Spinal cord (tissue), 9 donors: ENCODE measurements at regions not wholly inside any gene's neighbourhood (a gene's known extent, or its start where the extent isn't known, plus 50 kb on each side); places are given as distances from the start of the nearest gene placed in this dataset.

Source experiments
- DNase-seq, 6 donors: peaks; one replicate each; pipeline versions ENCODE4 v3.0.0 to v3.0.0-alpha.2; 2013 to 2015; ENCODE audit warnings: low spot score in 6 of 6, low read depth in 4 of 6
- H3K27ac ChIP-seq: one replicate; pipeline ENCODE4 v1.5.1; 2013; ENCODE audit warnings: low read depth, low read length, control low read depth
- H3K27me3 ChIP-seq: one replicate; pipeline ENCODE4 v1.6.1; 2013; ENCODE audit warnings: low read length; ENCODE audit not compliant: control insufficient read depth, insufficient read depth
- H3K36me3 ChIP-seq: one replicate; pipeline ENCODE4 v1.6.1; 2013; ENCODE audit warnings: low read length; ENCODE audit not compliant: control insufficient read depth, insufficient read depth
- H3K4me1 ChIP-seq: one replicate; pipeline ENCODE4 v1.6.1; 2013; ENCODE audit warnings: low read length; ENCODE audit not compliant: control insufficient read depth, insufficient read depth
- H3K4me3 ChIP-seq: one replicate; pipeline ENCODE4 v1.5.1; 2013; ENCODE audit warnings: low read depth, low read length, control low read depth
- H3K9me3 ChIP-seq: one replicate; pipeline ENCODE4 v1.6.1; 2013; ENCODE audit warnings: low read length; ENCODE audit not compliant: control insufficient read depth, insufficient read depth
- WGBS: methylation state at CpG from one replicate; pipeline ENCODE4 v1.1.5; 2013; ENCODE audit warnings: missing lambda C conversion rate; ENCODE audit not compliant: insufficient coverage; 5-methylcytosine and 5-hydroxymethylcytosine counted together
- donor health status: healthy.

- Histone ChIP-seq H3K9me3 (no peaks in the 10 kb centered on the region), H3K36me3 (no peaks in the 10 kb centered on the region), H3K4me1 (no peaks in the 10 kb centered on the region), H3K27me3 (no peaks in the 10 kb centered on the region), H3K27ac (no peak overlapping the region), H3K4me3 (no peak overlapping the region)
- no CpG with 5 or more reads among the region's 2 CpGs for WGBS
- peak in 2 of 6 donors; percentile 6 to 9 for DNase-seq
These were observed 74.7 kb upstream of the GAP43 start for GRCh38 chr3:115548611-115549010.

DNA sequence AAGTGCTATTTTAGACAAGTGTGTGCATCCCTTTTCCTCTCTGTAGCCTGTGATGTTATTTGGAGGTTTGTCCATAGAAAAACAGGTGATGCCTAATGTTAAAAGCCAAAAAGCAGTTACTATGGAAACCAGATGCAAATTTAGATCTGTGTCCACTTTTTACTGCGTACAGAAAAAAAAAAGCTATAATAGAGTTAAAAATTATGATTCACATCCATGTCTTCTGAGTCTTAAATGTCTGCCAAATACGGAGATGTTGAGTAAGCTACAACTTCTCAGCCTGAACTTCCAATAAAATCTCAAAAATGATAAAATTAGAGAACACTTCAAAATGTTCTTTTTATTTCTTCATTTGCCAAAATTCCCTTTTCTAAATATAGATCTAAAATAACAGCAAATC is 74.2 kb upstream of the GAP43 start:
- WGBS = no CpG with 5 or more reads among the region's 2 CpGs
- Histone ChIP-seq H3K27ac (no peak overlapping the region), H3K4me3 (no peak overlapping the region), H3K4me1 (no peaks in the 10 kb centered on the region), H3K36me3 (no peaks in the 10 kb centered on the region), H3K9me3 (no peaks in the 10 kb centered on the region), H3K27me3 (no peaks in the 10 kb centered on the region)
- DNase-seq = peak in 2 of 6 donors; percentile 12 to 34

DNA sequence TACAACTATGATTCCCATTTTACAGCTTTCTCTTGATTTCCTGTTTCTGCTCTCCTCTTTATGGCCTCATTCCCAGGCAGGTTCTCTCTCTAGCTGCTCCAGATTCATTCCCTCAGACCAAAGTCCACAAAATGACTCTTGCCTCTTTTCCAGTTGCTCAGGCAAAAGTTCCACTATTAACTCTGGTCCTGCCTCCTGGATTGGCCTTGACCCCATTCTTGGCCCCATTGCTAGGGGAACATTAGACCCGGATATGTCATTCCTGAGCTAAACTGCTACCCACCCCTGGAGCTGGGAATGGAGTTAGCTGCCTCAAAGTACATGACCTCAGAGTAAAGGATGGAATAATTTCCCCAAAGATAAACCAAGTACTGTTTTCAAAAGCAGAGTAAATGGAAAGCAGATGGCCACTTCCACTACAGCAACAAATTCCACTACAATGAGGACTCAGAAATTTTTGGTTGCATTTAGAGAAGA is 73.0 kb upstream of the GAP43 start:
- Histone ChIP-seq H3K27ac (peak overlapping the region; percentile 75), H3K27me3 (no peaks in the 10 kb centered on the region), H3K4me3 (no peak overlapping the region), H3K4me1 (no peaks in the 10 kb centered on the region), H3K9me3 (no peaks in the 10 kb centered on the region), H3K36me3 (no peaks in the 10 kb centered on the region)
- WGBS = no CpG with 5 or more reads among the region's 1 CpG
- DNase-seq = peak in 1 of 6 donors; percentile 69

DNA sequence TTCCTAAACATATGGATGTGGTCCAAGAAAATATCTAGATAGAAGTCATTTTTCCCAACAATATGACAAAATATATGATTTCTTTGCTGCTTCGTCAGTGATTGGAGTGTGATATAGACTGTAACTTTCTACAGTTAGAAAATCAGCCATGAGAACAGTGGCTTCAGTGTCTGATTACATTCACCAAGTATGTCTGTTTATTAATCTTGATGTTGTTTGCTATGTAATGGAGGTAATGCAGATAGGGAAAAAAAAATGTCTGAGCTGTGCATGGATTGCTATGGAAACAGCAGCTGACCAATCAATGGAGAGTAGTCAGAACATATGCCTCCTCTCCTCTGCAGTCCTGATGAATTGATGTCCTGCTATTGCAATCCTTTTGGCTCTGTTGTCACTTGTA is 72.3 kb upstream of the GAP43 start:
- Histone ChIP-seq H3K4me1 (no peaks in the 10 kb centered on the region), H3K36me3 (no peaks in the 10 kb centered on the region), H3K27ac (peak overlapping the region; percentile 45), H3K4me3 (no peak overlapping the region), H3K27me3 (no peaks in the 10 kb centered on the region), H3K9me3 (no peaks in the 10 kb centered on the region)
- DNase-seq = peak in 4 of 6 donors; percentile 24 to 90 (median 43)
- WGBS = no CpG with 5 or more reads among the region's 1 CpG

- peak in 1 of 6 donors; percentile 39 for DNase-seq
- H3K9me3 ChIP-seq = no peaks in the 10 kb centered on the region
- no peak overlapping the region for H3K4me3 ChIP-seq
- H3K4me1 ChIP-seq = no peaks in the 10 kb centered on the region
- H3K36me3 ChIP-seq = no peaks in the 10 kb centered on the region
- no CpG with 5 or more reads among the region's 3 CpGs for WGBS
- H3K27me3 ChIP-seq = no peaks in the 10 kb centered on the region
- H3K27ac ChIP-seq = no peak overlapping the region
These were observed 71.3 kb upstream of the GAP43 start for GRCh38 chr3:115552007-115552406.

GRCh38 chr3:115553796-115554486 is 69.4 kb upstream of the GAP43 start:
- no peak for DNase-seq
- no peaks in the 10 kb centered on the region for H3K36me3 ChIP-seq
- no peak overlapping the region for H3K27ac ChIP-seq
- no peaks in the 10 kb centered on the region for H3K9me3 ChIP-seq
- 91% methylated on average over 2 of the region's 2 CpGs for WGBS
- no peaks in the 10 kb centered on the region for H3K4me1 ChIP-seq
- H3K4me3 ChIP-seq = no peak overlapping the region
- H3K27me3 ChIP-seq = no peaks in the 10 kb centered on the region

GRCh38 chr3:115554487-115554807 is 68.9 kb upstream of the GAP43 start:
- no peak for DNase-seq
- Histone ChIP-seq H3K9me3 (no peaks in the 10 kb centered on the region), H3K4me3 (no peak overlapping the region), H3K36me3 (no peaks in the 10 kb centered on the region), H3K27ac (no peak overlapping the region), H3K27me3 (no peaks in the 10 kb centered on the region), H3K4me1 (no peaks in the 10 kb centered on the region)

GRCh38 chr3:115562636-115563267 is 60.6 kb upstream of the GAP43 start:
- Histone ChIP-seq H3K4me3 (no peak overlapping the region), H3K9me3 (no peaks in the 10 kb centered on the region), H3K27ac (no peak overlapping the region), H3K4me1 (no peaks in the 10 kb centered on the region), H3K27me3 (no peaks in the 10 kb centered on the region), H3K36me3 (no peaks in the 10 kb centered on the region)
- 81% methylated on average over 2 of the region's 4 CpGs for WGBS
- no peak for DNase-seq

DNA sequence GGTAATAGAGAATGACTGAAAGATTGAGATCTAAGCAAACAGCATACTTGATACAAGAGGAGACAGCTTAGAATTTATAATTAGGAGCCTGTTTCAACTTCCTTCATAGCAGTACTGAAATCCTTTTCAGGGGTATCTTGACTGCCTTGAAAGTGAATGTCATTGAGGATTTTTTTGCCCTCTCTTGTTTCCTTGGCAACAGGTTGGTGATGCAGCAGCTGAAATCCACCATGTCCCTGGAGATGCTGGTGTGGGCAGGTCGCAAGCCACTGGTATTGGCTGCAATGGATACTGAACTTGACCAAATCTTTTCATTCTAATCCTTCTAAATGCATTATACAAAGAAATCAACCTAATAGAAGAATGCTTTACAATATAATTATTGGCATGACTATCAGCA is 59.3 kb upstream of the GAP43 start:
- no peak overlapping the region for H3K27ac ChIP-seq
- no peak overlapping the region for H3K4me3 ChIP-seq
- H3K27me3 ChIP-seq = no peaks in the 10 kb centered on the region
- H3K4me1 ChIP-seq = no peaks in the 10 kb centered on the region
- H3K36me3 ChIP-seq = no peaks in the 10 kb centered on the region
- DNase-seq = peak in 2 of 6 donors; percentile 33 to 50
- no peaks in the 10 kb centered on the region for H3K9me3 ChIP-seq
- no CpG with 5 or more reads among the region's 1 CpG for WGBS

DNA sequence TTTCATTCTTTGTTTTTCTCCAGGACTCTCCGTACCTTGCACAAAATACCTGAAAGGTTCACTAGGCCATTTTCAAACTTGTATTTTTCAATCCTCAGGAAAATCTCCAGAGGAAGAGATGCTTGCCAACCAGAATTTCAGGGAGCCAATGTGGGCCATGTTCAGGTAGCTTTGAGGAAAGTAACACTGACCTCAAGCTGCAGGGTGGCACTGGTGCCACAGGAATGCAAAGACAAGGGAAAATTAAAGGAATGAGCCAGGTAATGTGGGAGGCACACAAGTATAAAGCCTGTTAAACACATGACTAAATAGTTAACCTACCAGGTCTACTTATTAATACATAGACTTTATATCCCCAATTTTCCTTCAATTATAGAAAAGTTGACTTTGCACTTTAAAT is 51.9 kb upstream of the GAP43 start:
- H3K4me3 ChIP-seq = no peak overlapping the region
- H3K4me1 ChIP-seq = no peaks in the 10 kb centered on the region
- H3K36me3 ChIP-seq = no peaks in the 10 kb centered on the region
- H3K9me3 ChIP-seq = no peaks in the 10 kb centered on the region
- no peaks in the 10 kb centered on the region for H3K27me3 ChIP-seq
- no peak overlapping the region for H3K27ac ChIP-seq
- DNase-seq = no peak
- WGBS = no CpG with 5 or more reads among the region's 1 CpG
